PC-3 (cell line): ENCODE measurements at regions not wholly inside any gene's neighbourhood (a gene's known extent, or its start where the extent isn't known, plus 50 kb on each side); places are given as distances from the start of the nearest gene placed in this dataset.
"Not testable (repeated sequence)": the region's sequence is repeated elsewhere in the genome, so short reads cannot be mapped to it uniquely, and the experiment has no call there.

Experiments
- CTCF ChIP-seq: fragments of 300-600 bp; sonication (generic); conservative IDR thresholded peaks from 2 replicates; pipeline ENCODE4 v1.5.1; 2017; ENCODE audit warnings: antibody characterized with exemption, low read depth, mild to moderate bottlenecking, low read length
- EZH2phosphoT487 ChIP-seq: fragments of 300-600 bp; sonication (generic); IDR thresholded peaks from 2 replicates; pipeline ENCODE4 v1.6.1; 2018; ENCODE audit warnings: mild to moderate bottlenecking, antibody characterized with exemption, low read length, borderline replicate concordance

- TF ChIP-seq CTCF, EZH2phosphoT487: not testable (repeated sequence)
Measured at GRCh38 chr5:7306556-7306955, 89.4 kb upstream of the ADCY2 start.
